Activated T-cell treated with anti-CD3 and anti-CD28 coated beads, Interleukin-2, amount 50 U/mL, for 4 hours (primary cell): ENCODE measurements at regions not wholly inside any gene's neighbourhood (a gene's known extent, or its start where the extent isn't known, plus 50 kb on each side); places are given as distances from the start of the nearest gene placed in this dataset.

Experiments used
- ATAC-seq, 2 donors: fragments of 200-7000 bp; cut with Tn5 transposase; one replicate each; pipeline ENCODE4 v1.10.0; 2021
- DNase-seq: peaks from one replicate; pipeline ENCODE4 v3.0.0-alpha.2; 2020
- H3K27me3 Mint-ChIP-seq: one replicate; pipeline ENCODE4 v1.8.0; 2021; ENCODE audit warnings: low read depth, mixed read lengths
- H3K36me3 Mint-ChIP-seq: one replicate; pipeline ENCODE4 v1.8.0; 2022; ENCODE audit warnings: mixed read lengths; ENCODE audit not compliant: insufficient read depth
- H3K4me1 Mint-ChIP-seq: one replicate; pipeline ENCODE4 v1.8.0; 2021; ENCODE audit warnings: low read depth, mixed read lengths
- H3K4me3 Mint-ChIP-seq: one replicate; pipeline ENCODE4 v1.8.0; 2021; ENCODE audit warnings: mild to moderate bottlenecking, moderate library complexity, mixed read lengths
- H3K9me3 Mint-ChIP-seq: one replicate; pipeline ENCODE4 v1.8.0; 2021; ENCODE audit warnings: mixed read lengths

GRCh38 chr7:10211861-10212260 lies 761.8 kb upstream of the PHF14 start:
- H3K27me3 Mint-ChIP-seq = no peaks in the 10 kb centered on the region
- H3K36me3 Mint-ChIP-seq = no peaks in the 10 kb centered on the region
- no peaks in the 10 kb centered on the region for H3K4me1 Mint-ChIP-seq
- ATAC-seq (no peak), DNase-seq (no peak)
- H3K9me3 Mint-ChIP-seq = peaks cover 7% of the 10 kb centered on the region
- no peak overlapping the region for H3K4me3 Mint-ChIP-seq

GRCh38 chr7:10212649-10213048 lies 761.0 kb upstream of the PHF14 start:
- H3K27me3 Mint-ChIP-seq = no peaks in the 10 kb centered on the region
- no peak for ATAC-seq

GRCh38 chr7:10216462-10216861 lies 757.2 kb upstream of the PHF14 start:
- no peak overlapping the region for H3K4me3 Mint-ChIP-seq
- DNase-seq (no peak), ATAC-seq (no peak)
- H3K4me1 Mint-ChIP-seq = no peaks in the 10 kb centered on the region
- no peaks in the 10 kb centered on the region for H3K27me3 Mint-ChIP-seq
- no peaks in the 10 kb centered on the region for H3K36me3 Mint-ChIP-seq
- no peaks in the 10 kb centered on the region for H3K9me3 Mint-ChIP-seq

More at GRCh38 chr7:10212649-10213048, 761.0 kb upstream of the PHF14 start:
- H3K4me3 Mint-ChIP-seq = no peak overlapping the region
- H3K4me1 Mint-ChIP-seq = no peaks in the 10 kb centered on the region
- H3K36me3 Mint-ChIP-seq = no peaks in the 10 kb centered on the region
- H3K9me3 Mint-ChIP-seq = peaks cover 7% of the 10 kb centered on the region
- DNase-seq = no peak

GRCh38 chr7:10221084-10221483 lies 752.6 kb upstream of the PHF14 start:
- Mint-ChIP-seq H3K36me3 (no peaks in the 10 kb centered on the region), H3K27me3 (no peaks in the 10 kb centered on the region), H3K9me3 (peaks cover 3% of the 10 kb centered on the region), H3K4me3 (no peak overlapping the region), H3K4me1 (no peaks in the 10 kb centered on the region)
- no peak for ATAC-seq
- DNase-seq = no peak

GRCh38 chr7:10222976-10223375 lies 750.7 kb upstream of the PHF14 start:
- H3K36me3 Mint-ChIP-seq = no peaks in the 10 kb centered on the region
- no peaks in the 10 kb centered on the region for H3K4me1 Mint-ChIP-seq
- ATAC-seq = no peak
- H3K27me3 Mint-ChIP-seq = no peaks in the 10 kb centered on the region
- DNase-seq = no peak
- peaks cover 3% of the 10 kb centered on the region for H3K9me3 Mint-ChIP-seq
- H3K4me3 Mint-ChIP-seq = no peak overlapping the region

- H3K4me1 Mint-ChIP-seq = no peaks in the 10 kb centered on the region
- H3K4me3 Mint-ChIP-seq = no peak overlapping the region
- DNase-seq = no peak
- H3K36me3 Mint-ChIP-seq = no peaks in the 10 kb centered on the region
- no peaks in the 10 kb centered on the region for H3K27me3 Mint-ChIP-seq
- no peak for ATAC-seq
- peaks cover 7% of the 10 kb centered on the region for H3K9me3 Mint-ChIP-seq
Measured at GRCh38 chr7:10225275-10225674, 748.4 kb upstream of the PHF14 start.

GRCh38 chr7:10237306-10237705 lies 736.4 kb upstream of the PHF14 start:
- ATAC-seq = no peak
- Mint-ChIP-seq H3K27me3 (no peaks in the 10 kb centered on the region), H3K4me1 (no peaks in the 10 kb centered on the region), H3K36me3 (no peaks in the 10 kb centered on the region), H3K9me3 (peaks cover 9% of the 10 kb centered on the region), H3K4me3 (no peak overlapping the region)
- no peak for DNase-seq

GRCh38 chr7:10238641-10239040 lies 735.0 kb upstream of the PHF14 start:
- H3K9me3 Mint-ChIP-seq = peaks cover 9% of the 10 kb centered on the region
- H3K27me3 Mint-ChIP-seq = no peaks in the 10 kb centered on the region
- H3K36me3 Mint-ChIP-seq = no peaks in the 10 kb centered on the region
- ATAC-seq (no peak), DNase-seq (no peak)
- H3K4me1 Mint-ChIP-seq = no peaks in the 10 kb centered on the region
- H3K4me3 Mint-ChIP-seq = no peak overlapping the region

GRCh38 chr7:10239695-10240345 lies 733.9 kb upstream of the PHF14 start:
- Mint-ChIP-seq H3K36me3 (no peaks in the 10 kb centered on the region), H3K27me3 (no peaks in the 10 kb centered on the region), H3K4me3 (no peak overlapping the region)

GRCh38 chr7:10245406-10245805 lies 728.3 kb upstream of the PHF14 start:
- no peaks in the 10 kb centered on the region for H3K4me1 Mint-ChIP-seq
- DNase-seq = no peak
- no peaks in the 10 kb centered on the region for H3K36me3 Mint-ChIP-seq
- no peak for ATAC-seq
- no peak overlapping the region for H3K4me3 Mint-ChIP-seq
- H3K27me3 Mint-ChIP-seq = no peaks in the 10 kb centered on the region
- H3K9me3 Mint-ChIP-seq = peaks cover 28% of the 10 kb centered on the region

More at GRCh38 chr7:10239695-10240345, 733.9 kb upstream of the PHF14 start:
- Mint-ChIP-seq H3K9me3 (peaks cover 9% of the 10 kb centered on the region), H3K4me1 (no peaks in the 10 kb centered on the region)
- DNase-seq (no peak), ATAC-seq (no peak)

GRCh38 chr7:10257438-10257837 lies 716.2 kb upstream of the PHF14 start:
- Mint-ChIP-seq H3K36me3 (no peaks in the 10 kb centered on the region), H3K27me3 (no peaks in the 10 kb centered on the region)

GRCh38 chr7:10266976-10267375 lies 706.7 kb upstream of the PHF14 start:
- ATAC-seq = no peak

More at GRCh38 chr7:10257438-10257837, 716.2 kb upstream of the PHF14 start:
- Mint-ChIP-seq H3K4me3 (no peak overlapping the region), H3K4me1 (no peaks in the 10 kb centered on the region), H3K9me3 (peaks cover 14% of the 10 kb centered on the region)
- DNase-seq (no peak), ATAC-seq (no peak)

GRCh38 chr7:10268034-10268433 lies 705.6 kb upstream of the PHF14 start:
- no peaks in the 10 kb centered on the region for H3K36me3 Mint-ChIP-seq
- H3K4me3 Mint-ChIP-seq = no peak overlapping the region
- DNase-seq = no peak
- ATAC-seq = no peak
- H3K9me3 Mint-ChIP-seq = peaks cover 15% of the 10 kb centered on the region
- H3K27me3 Mint-ChIP-seq = no peaks in the 10 kb centered on the region
- H3K4me1 Mint-ChIP-seq = no peaks in the 10 kb centered on the region

More at GRCh38 chr7:10266976-10267375, 706.7 kb upstream of the PHF14 start:
- no peak for DNase-seq
- Mint-ChIP-seq H3K4me1 (no peaks in the 10 kb centered on the region), H3K27me3 (no peaks in the 10 kb centered on the region), H3K4me3 (no peak overlapping the region), H3K36me3 (no peaks in the 10 kb centered on the region), H3K9me3 (peaks cover 12% of the 10 kb centered on the region)

GRCh38 chr7:10282909-10283308 lies 690.8 kb upstream of the PHF14 start:
- Mint-ChIP-seq H3K4me3 (no peak overlapping the region), H3K36me3 (no peaks in the 10 kb centered on the region), H3K4me1 (no peaks in the 10 kb centered on the region), H3K9me3 (peaks cover 7% of the 10 kb centered on the region), H3K27me3 (no peaks in the 10 kb centered on the region)
- DNase-seq (no peak), ATAC-seq (no peak)

- H3K9me3 Mint-ChIP-seq = peaks cover 7% of the 10 kb centered on the region
- H3K4me1 Mint-ChIP-seq = no peaks in the 10 kb centered on the region
- no peak overlapping the region for H3K4me3 Mint-ChIP-seq
- no peaks in the 10 kb centered on the region for H3K36me3 Mint-ChIP-seq
- no peaks in the 10 kb centered on the region for H3K27me3 Mint-ChIP-seq
- DNase-seq (no peak), ATAC-seq (no peak)
Measured at GRCh38 chr7:10284001-10284400, 689.7 kb upstream of the PHF14 start.
